ENCODE measurements at regions not wholly inside any gene's neighbourhood (a gene's known extent, or its start where the extent isn't known, plus 50 kb on each side); places are given as distances from the start of the nearest gene placed in this dataset.

GRCh38 chr13:104764600-104764999 lies 1698.4 kb upstream of the SLC10A2 start (continued):
- TF ChIP-seq CTCF (conservative IDR thresholded peaks at IDR 0.05; ENCODE audit: low read depth in 2 of 2) (no peak), JUNB (IDR thresholded peaks at IDR 0.05; ENCODE audit: unreplicated experiment) (no peak), POLR2AphosphoS5 (IDR thresholded peaks at IDR 0.05; ENCODE audit: low read depth) (no peak), REST (IDR thresholded peaks at IDR 0.05; ENCODE audit: unreplicated experiment) (no peak)

GRCh38 chr13:104759069-104759468 lies 1692.9 kb upstream of the SLC10A2 start:
- peaks cover 2% of the 10 kb centered on the region for H3K27me3 Mint-ChIP-seq (ENCODE audit: insufficient read depth, low read depth, poor library complexity)
- Histone ChIP-seq H3K36me3 (ENCODE audit: insufficient read depth) (no peaks in the 10 kb centered on the region), H3K9me2 (ENCODE audit: insufficient read depth) (peaks cover 5% of the 10 kb centered on the region; the same call in 1 of the 2 replicates), H3K4me3 (no peak overlapping the region), H3K27me3 (ENCODE audit: insufficient read depth) (no peaks in the 10 kb centered on the region), H3F3A (replicated peaks; ENCODE audit: low read depth) (no peaks in the 10 kb centered on the region), H3K27ac (ENCODE audit: low read depth) (no peak overlapping the region), H4K20me1 (replicated peaks; ENCODE audit: insufficient read depth) (no peaks in the 10 kb centered on the region), H3K4me2 (no peak overlapping the region), H2AFZ (no peak overlapping the region), H3K4me1 (ENCODE audit: insufficient read depth) (no peaks in the 10 kb centered on the region), H3K79me2 (replicated peaks; ENCODE audit: insufficient read depth) (no peaks in the 10 kb centered on the region)
- H3K4me3 Mint-ChIP-seq = no peak overlapping the region
- no peak overlapping the region for H3K27ac Mint-ChIP-seq
- H3K9me3 Mint-ChIP-seq = no peaks in the 10 kb centered on the region
- no peaks in the 10 kb centered on the region for H3K36me3 Mint-ChIP-seq (ENCODE audit: low read depth)
- no peak for ATAC-seq
- no peak for DNase-seq (ENCODE audit: low spot score)
- no peaks in the 10 kb centered on the region for H3K4me1 Mint-ChIP-seq
- TF ChIP-seq CREB1 (CRISPR knock-in tag; IDR thresholded peaks at IDR 0.05; ENCODE audit: low read depth) (no peak), EZH2phosphoT487 (IDR thresholded peaks at IDR 0.05; ENCODE audit: unreplicated experiment) (no peak), ZNF114 (CRISPR knock-in tag; IDR thresholded peaks at IDR 0.05) (no peak), JUNB (IDR thresholded peaks at IDR 0.05; ENCODE audit: unreplicated experiment) (no peak), ETS1 (IDR thresholded peaks at IDR 0.05) (no peak), CTCF (conservative IDR thresholded peaks at IDR 0.05; ENCODE audit: low read depth in 2 of 2) (no peak), ZNF331 (CRISPR knock-in tag; IDR thresholded peaks at IDR 0.05; ENCODE audit: low read depth) (no peak), REST (IDR thresholded peaks at IDR 0.05; ENCODE audit: unreplicated experiment) (no peak), STAT1 (IDR thresholded peaks at IDR 0.05; ENCODE audit: unreplicated experiment) (no peak), POLR2AphosphoS5 (IDR thresholded peaks at IDR 0.05; ENCODE audit: low read depth) (no peak), EZH2 (IDR thresholded peaks at IDR 0.05; ENCODE audit: low read depth, unreplicated experiment) (no peak), NANOG (IDR thresholded peaks at IDR 0.05; ENCODE audit: borderline replicate concordance) (no peak)

Data from GM23338 (cell line).